Vagina (tissue), 2 donors: ENCODE measurements at regions not wholly inside any gene's neighbourhood (a gene's known extent, or its start where the extent isn't known, plus 50 kb on each side); places are given as distances from the start of the nearest gene placed in this dataset.

Experiments
- POLR2A ChIP-seq, 2 donors: fragments of 450-650 bp; IDR thresholded peaks; one replicate each; pipeline ENCODE4 v1.6.1; 2017; ENCODE audit warnings: antibody characterized with exemption in 2 of 2, mild to moderate bottlenecking in 2 of 2, moderate library complexity in 2 of 2
- POLR2AphosphoS5 ChIP-seq, 2 donors: sonication (generic); formaldehyde crosslinking; IDR thresholded peaks; one replicate each; pipeline ENCODE4 v1.9.0; 2017; ENCODE audit warnings: antibody characterized with exemption in 2 of 2, mild to moderate bottlenecking in 2 of 2, low read depth in 1 of 2; ENCODE audit not compliant: insufficient read depth in 1 of 2
- TF ChIP-seq, protein P1 (sequence below), 3 experiments: fragments of 450-650 bp in 2 of 3; fragments of 200-600 bp in 1 of 3; sonication (generic) in 1 of 3; IDR thresholded peaks; one replicate each; pipeline ENCODE4 v1.5.1; 2017 to 2019; ENCODE audit warnings: antibody characterized with exemption in 3 of 3, mild to moderate bottlenecking in 2 of 3, moderate library complexity in 2 of 3

DNA sequence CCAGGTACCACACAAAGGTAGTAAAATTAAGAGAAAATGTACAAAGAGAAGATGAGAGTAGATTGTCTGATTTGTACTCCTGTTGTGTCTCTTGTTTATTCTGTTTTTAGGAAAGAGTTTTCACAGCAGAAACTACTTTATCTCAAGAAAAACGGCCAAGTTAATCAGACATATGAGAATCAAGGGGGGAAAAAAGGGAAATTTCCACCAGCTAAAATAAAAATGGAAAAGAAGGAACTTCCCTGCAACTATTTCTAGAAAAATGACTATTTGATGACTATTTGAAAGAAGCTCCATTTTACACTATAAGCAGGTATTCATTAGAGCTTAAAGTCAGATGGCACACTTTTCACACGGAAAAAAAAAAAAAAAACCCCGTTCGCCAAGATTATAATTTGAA lies 56.5 kb downstream of the EPRS1 start:
- TF ChIP-seq, protein P1, sequence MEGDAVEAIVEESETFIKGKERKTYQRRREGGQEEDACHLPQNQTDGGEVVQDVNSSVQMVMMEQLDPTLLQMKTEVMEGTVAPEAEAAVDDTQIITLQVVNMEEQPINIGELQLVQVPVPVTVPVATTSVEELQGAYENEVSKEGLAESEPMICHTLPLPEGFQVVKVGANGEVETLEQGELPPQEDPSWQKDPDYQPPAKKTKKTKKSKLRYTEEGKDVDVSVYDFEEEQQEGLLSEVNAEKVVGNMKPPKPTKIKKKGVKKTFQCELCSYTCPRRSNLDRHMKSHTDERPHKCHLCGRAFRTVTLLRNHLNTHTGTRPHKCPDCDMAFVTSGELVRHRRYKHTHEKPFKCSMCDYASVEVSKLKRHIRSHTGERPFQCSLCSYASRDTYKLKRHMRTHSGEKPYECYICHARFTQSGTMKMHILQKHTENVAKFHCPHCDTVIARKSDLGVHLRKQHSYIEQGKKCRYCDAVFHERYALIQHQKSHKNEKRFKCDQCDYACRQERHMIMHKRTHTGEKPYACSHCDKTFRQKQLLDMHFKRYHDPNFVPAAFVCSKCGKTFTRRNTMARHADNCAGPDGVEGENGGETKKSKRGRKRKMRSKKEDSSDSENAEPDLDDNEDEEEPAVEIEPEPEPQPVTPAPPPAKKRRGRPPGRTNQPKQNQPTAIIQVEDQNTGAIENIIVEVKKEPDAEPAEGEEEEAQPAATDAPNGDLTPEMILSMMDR (IDR thresholded peaks at IDR 0.05): no peak
- TF ChIP-seq POLR2A (IDR thresholded peaks at IDR 0.05) (no peak), POLR2AphosphoS5 (IDR thresholded peaks at IDR 0.05; ENCODE audit: insufficient read depth in 1 of 2, low read depth in 1 of 2) (no peak)
